IMR-90 (cell line): ENCODE measurements at regions not wholly inside any gene's neighbourhood (a gene's known extent, or its start where the extent isn't known, plus 50 kb on each side); places are given as distances from the start of the nearest gene placed in this dataset.

Experiments
- ATAC-seq: fragments of 200-7000 bp; cut with Tn5 transposase; 2 replicates; pipeline ENCODE4 v1.9.1; 2020; ENCODE audit warnings: low read depth, mild to moderate bottlenecking, moderate library complexity
- BruUV-seq: library from RNA; stranded (reverse); fragments of 400-500 nt; replicated peaks from 2 replicates; lab custom pipeline; 2021; lab: Mats Ljungman, UMichigan
- CTCF ChIA-PET: fragments of 300-600 bp; formaldehyde crosslinking; extraction: SDS; loops from one replicate; lab custom pipeline; 2021; ENCODE audit warnings: antibody characterized with exemption; lab: Yijun Ruan, JAX
- POLR2A ChIA-PET: fragments of 300-600 bp; sonication (Branson Sonifier 250); formaldehyde crosslinking; loops from one replicate; lab custom pipeline; 2022; ENCODE audit warnings: antibody characterized with exemption; ENCODE audit not compliant: unreplicated experiment; lab: Charles Lee
- DNase-seq: peaks from one replicate; pipeline ENCODE4 v3.0.0; 2013
- H2AFZ ChIP-seq: replicated peaks from 2 replicates; pipeline ENCODE3; 2013; ENCODE audit warnings: low read length, mild to moderate bottlenecking; ENCODE audit not compliant: poor library complexity
- H2AK5ac ChIP-seq: 2 replicates; pipeline ENCODE4 v1.6.1; 2013; ENCODE audit warnings: low read depth, low read length, inconsistent platforms
- H2AK9ac ChIP-seq: replicated peaks from 2 replicates; pipeline ENCODE3; 2013; ENCODE audit warnings: mild to moderate bottlenecking, low read depth, low read length, moderate library complexity; ENCODE audit not compliant: poor library complexity
- H2BK120ac ChIP-seq: 2 replicates; pipeline ENCODE4 v1.6.1; 2013; ENCODE audit warnings: low read depth, low read length, inconsistent platforms
- H2BK15ac ChIP-seq: 3 replicates; pipeline ENCODE4 v1.6.1; 2013; ENCODE audit warnings: low read depth, low read length, inconsistent platforms
- H2BK20ac ChIP-seq: 2 replicates; pipeline ENCODE4 v1.6.1; 2013; ENCODE audit warnings: low read depth, mild to moderate bottlenecking, inconsistent platforms, low read length, moderate library complexity
- H2BK5ac ChIP-seq: 2 replicates; pipeline ENCODE4 v1.6.1; 2013; ENCODE audit warnings: mild to moderate bottlenecking, low read depth, low read length, inconsistent platforms; ENCODE audit not compliant: poor library complexity, severe bottlenecking
- H3K14ac ChIP-seq: replicated peaks from 2 replicates; pipeline ENCODE4 v1.6.1; 2013; ENCODE audit warnings: low read depth, low read length, inconsistent platforms
- H3K18ac ChIP-seq: 2 replicates; pipeline ENCODE4 v1.6.1; 2013; ENCODE audit warnings: low read depth, low read length, control low read depth
- H3K23ac ChIP-seq: 2 replicates; pipeline ENCODE4 v1.6.1; 2013; ENCODE audit warnings: low read depth, low read length, inconsistent platforms
- H3K27ac ChIP-seq: 2 replicates; pipeline ENCODE4 v1.5.1; 2013; ENCODE audit warnings: mild to moderate bottlenecking, control low read depth, low read length; ENCODE audit not compliant: insufficient read depth
- H3K27me3 ChIP-seq: 2 replicates; pipeline ENCODE4 v1.6.1; 2013; ENCODE audit warnings: low read length; ENCODE audit not compliant: control insufficient read depth, insufficient read depth
- H3K36me3 ChIP-seq: 2 replicates; pipeline ENCODE4 v1.6.1; 2013; ENCODE audit warnings: low read length, mixed read lengths; ENCODE audit not compliant: control insufficient read depth, insufficient read depth
- H3K4ac ChIP-seq: 2 replicates; pipeline ENCODE4 v1.6.1; 2013; ENCODE audit warnings: low read depth, low read length, inconsistent platforms
- H3K4me1 ChIP-seq: 2 replicates; pipeline ENCODE4 v1.6.1; 2013; ENCODE audit warnings: low read length, mixed read lengths; ENCODE audit not compliant: control insufficient read depth, insufficient read depth
- H3K4me2 ChIP-seq: 2 replicates; pipeline ENCODE4 v1.6.1; 2013; ENCODE audit warnings: low read depth, mild to moderate bottlenecking, control low read depth, low read length, moderate library complexity
- H3K4me3 ChIP-seq: 2 replicates; pipeline ENCODE4 v1.5.1; 2013; ENCODE audit warnings: low read depth, mild to moderate bottlenecking, control low read depth, low read length, moderate library complexity; ENCODE audit not compliant: insufficient read depth
- H3K56ac ChIP-seq: 2 replicates; pipeline ENCODE4 v1.6.1; 2013; ENCODE audit warnings: low read length, inconsistent platforms; ENCODE audit not compliant: insufficient read depth; ENCODE audit errors: extremely low read depth
- H3K79me1 ChIP-seq, 2 experiments: 2 replicates each; pipeline ENCODE4 v1.6.1; 2013; ENCODE audit warnings: low read length in 2 of 2, inconsistent platforms in 1 of 2, low read depth in 1 of 2
- H3K9ac ChIP-seq: 2 replicates; pipeline ENCODE4 v1.6.1; 2013; ENCODE audit warnings: low read depth, low read length, control low read depth
- H3K9me1 ChIP-seq: 2 replicates; pipeline ENCODE4 v1.6.1; 2013; ENCODE audit warnings: low read length, inconsistent platforms; ENCODE audit not compliant: insufficient read depth
- H3K9me3 ChIP-seq: 2 replicates; pipeline ENCODE4 v1.6.1; 2013; ENCODE audit warnings: low read length; ENCODE audit not compliant: control insufficient read depth, insufficient read depth
- H4K20me1 ChIP-seq: 2 replicates; pipeline ENCODE4 v1.6.1; 2013; ENCODE audit warnings: low read length, inconsistent platforms; ENCODE audit not compliant: insufficient read depth
- H4K5ac ChIP-seq: 2 replicates; pipeline ENCODE4 v1.6.1; 2013; ENCODE audit warnings: mild to moderate bottlenecking, low read depth, low read length, control low read depth
- H4K8ac ChIP-seq, 2 experiments: 2 replicates each; pipeline ENCODE4 v1.6.1; 2013; ENCODE audit warnings: low read depth in 2 of 2, low read length in 2 of 2, control low read depth in 1 of 2, inconsistent platforms in 1 of 2
- H4K91ac ChIP-seq: 2 replicates; pipeline ENCODE4 v1.6.1; 2013; ENCODE audit warnings: low read depth, low read length, inconsistent platforms; ENCODE audit not compliant: insufficient read depth
- BHLHE40 ChIP-seq: fragments of 150-350 bp; IDR thresholded peaks from 2 replicates; pipeline ENCODE4 v1.6.1; 2016; ENCODE audit warnings: mild to moderate bottlenecking, low read depth, low read length
- CEBPB ChIP-seq: IDR thresholded peaks from 2 replicates; pipeline ENCODE4 v1.6.1; 2012; ENCODE audit warnings: low read depth, low read length, improper control_type of control experiment
- CHD1 ChIP-seq: IDR thresholded peaks from 2 replicates; pipeline ENCODE4 v1.6.1; 2012; ENCODE audit warnings: low read depth, low read length, improper control_type of control experiment
- CTCF ChIP-seq: conservative IDR thresholded peaks from 2 replicates; pipeline ENCODE4 v1.5.1; 2012; ENCODE audit warnings: mild to moderate bottlenecking, low read depth, low read length, improper control_type of control experiment
- ELK1 ChIP-seq: fragments of 150-350 bp; IDR thresholded peaks from 2 replicates; pipeline ENCODE4 v1.6.1; 2016; ENCODE audit warnings: low read depth, mild to moderate bottlenecking, low read length, moderate library complexity, borderline replicate concordance
- MAFK ChIP-seq: IDR thresholded peaks from 2 replicates; pipeline ENCODE4 v1.6.1; 2012; ENCODE audit warnings: low read depth, low read length, improper control_type of control experiment
- MAZ ChIP-seq: IDR thresholded peaks from 2 replicates; pipeline ENCODE4 v1.6.1; 2012; ENCODE audit warnings: low read depth, mild to moderate bottlenecking, low read length, improper control_type of control experiment, moderate library complexity, borderline replicate concordance
- MXI1 ChIP-seq: IDR thresholded peaks from 2 replicates; pipeline ENCODE4 v1.6.1; 2012; ENCODE audit warnings: low read depth, mild to moderate bottlenecking, low read length, moderate library complexity, borderline replicate concordance
- NFE2L2 ChIP-seq: fragments of 150-350 bp; IDR thresholded peaks from 2 replicates; pipeline ENCODE4 v1.6.1; 2016; ENCODE audit warnings: low read depth, mild to moderate bottlenecking, low read length
- POLR2A ChIP-seq: IDR thresholded peaks from 2 replicates; pipeline ENCODE4 v1.6.1; 2012; ENCODE audit warnings: mild to moderate bottlenecking, low read depth, low read length
- RAD21 ChIP-seq: IDR thresholded peaks from 2 replicates; pipeline ENCODE4 v1.6.1; 2012; ENCODE audit warnings: low read length, improper control_type of control experiment
- RCOR1 ChIP-seq: IDR thresholded peaks from 2 replicates; pipeline ENCODE4 v1.6.1; 2012; ENCODE audit warnings: mild to moderate bottlenecking, low read length, improper control_type of control experiment; ENCODE audit not compliant: insufficient replicate concordance
- RFX5 ChIP-seq: IDR thresholded peaks from 2 replicates; pipeline ENCODE4 v1.8.0; 2012; ENCODE audit warnings: low read depth, mild to moderate bottlenecking, low read length, moderate library complexity
- SMC3 ChIP-seq: fragments of 150-350 bp; IDR thresholded peaks from 2 replicates; pipeline ENCODE4 v1.6.1; 2016; ENCODE audit warnings: low read depth, mild to moderate bottlenecking, antibody characterized with exemption, low read length, moderate library complexity
- WGBS, 2 experiments: methylation state at CpG; one replicate each; pipeline versions ENCODE4 v1.1.5 to v1.1.7; 2013; ENCODE audit warnings: missing lambda C conversion rate in 2 of 2; ENCODE audit not compliant: insufficient read length in 1 of 2; ENCODE audit errors: extremely low coverage in 2 of 2; 5-methylcytosine and 5-hydroxymethylcytosine counted together
- dilution Hi-C: fragments of 300-500 bp; cut with HindIII; formaldehyde crosslinking; loops from one replicate; pipeline ENCODE4 v1.14.3; 2018; ENCODE audit warnings: low sequenced_read_pairs; ENCODE audit not compliant: unreplicated experiment
- in situ Hi-C: fragments of 300-500 bp; cut with MboI; formaldehyde crosslinking; loops from 3 replicates; pipeline ENCODE4 v1.14.3; 2019; ENCODE audit warnings: low sequenced_read_pairs, inconsistent platforms, mixed read lengths
- intact Hi-C: fragments of 100-400 bp; cut with micrococcal nuclease; formaldehyde crosslinking; loops from 2 replicates; pipeline ENCODE4 v1.10.0; 2022

DNA sequence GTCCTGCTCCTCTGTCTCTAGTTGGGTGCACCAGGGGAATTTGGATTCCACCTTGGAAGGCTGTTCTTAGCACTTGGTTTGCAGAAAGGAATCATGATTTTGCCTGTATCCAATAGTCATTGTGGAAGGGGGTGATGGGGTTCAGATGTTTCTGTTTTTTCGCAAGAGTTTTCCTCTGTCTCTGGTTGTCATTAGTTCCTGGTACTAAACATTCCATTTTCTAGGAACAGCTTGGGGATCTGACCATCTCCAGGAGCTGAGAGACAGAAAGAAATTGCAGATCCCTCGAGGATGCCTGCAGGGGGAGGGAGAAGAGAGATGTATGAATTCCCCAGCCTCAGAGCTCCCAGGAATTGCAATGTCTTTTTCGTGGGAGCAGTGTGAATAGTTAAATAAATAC, 70.9 kb downstream of the CYTL1 start:
- Histone ChIP-seq H3K4me3 (no peak overlapping the region), H3K27me3 (peaks cover 19% of the 10 kb centered on the region), H4K20me1 (no peaks in the 10 kb centered on the region), H3K56ac (no peak overlapping the region), H4K8ac (no peak overlapping the region), H3K9ac (no peak overlapping the region), H3K18ac (no peak overlapping the region), H3K14ac (no peak overlapping the region), H2BK15ac (no peak overlapping the region), H3K4ac (no peak overlapping the region), H3K4me2 (no peak overlapping the region), H3K36me3 (no peaks in the 10 kb centered on the region), H3K9me3 (no peaks in the 10 kb centered on the region), H2BK120ac (no peak overlapping the region), H4K5ac (no peak overlapping the region), H3K9me1 (no peaks in the 10 kb centered on the region), H3K79me1 (no peaks in the 10 kb centered on the region), H3K4me1 (no peaks in the 10 kb centered on the region), H3K27ac (no peak overlapping the region), H2AFZ (no peak overlapping the region), H2BK20ac (no peak overlapping the region), H4K91ac (no peak overlapping the region), H2AK5ac (no peak overlapping the region), H3K23ac (no peak overlapping the region), H2AK9ac (no peak overlapping the region), H2BK5ac (no peak overlapping the region)
- ChIA-PET CTCF (no interaction called here), POLR2A (no interaction called here)
- dilution Hi-C loops (no loop called here), in situ Hi-C loops (no loop called here), intact Hi-C loops (no loop called here)
- TF ChIP-seq CTCF, result no peak
- TF ChIP-seq CEBPB, result no peak
- no peak for TF ChIP-seq ELK1
- no peak for TF ChIP-seq SMC3
- TF ChIP-seq RFX5, result no peak
- no peak for TF ChIP-seq RCOR1
- no peak for TF ChIP-seq MAZ
- no peak for TF ChIP-seq POLR2A
- no peak for TF ChIP-seq CHD1
- no peak for TF ChIP-seq BHLHE40
- TF ChIP-seq RAD21, result no peak
- TF ChIP-seq MXI1, result no peak
- TF ChIP-seq MAFK, result no peak
- no peak for TF ChIP-seq NFE2L2
- DNase-seq (no peak), ATAC-seq (no peak)
- no TSS peak for BruUV-seq
- WGBS, 2 experiments, result 14% methylated on average over 1 of the region's 3 CpGs; no CpG with 5 or more reads in 1 of the 2 experiments
